NCI-H128 (cell line): ENCODE measurements at regions not wholly inside any gene's neighbourhood (a gene's known extent, or its start where the extent isn't known, plus 50 kb on each side); places are given as distances from the start of the nearest gene placed in this dataset.

Source experiments
- DNase-seq: peaks from one replicate; lab custom pipeline; 2025; ENCODE audit not compliant: unreplicated experiment; lab: John Stamatoyannopoulos, UW

DNA sequence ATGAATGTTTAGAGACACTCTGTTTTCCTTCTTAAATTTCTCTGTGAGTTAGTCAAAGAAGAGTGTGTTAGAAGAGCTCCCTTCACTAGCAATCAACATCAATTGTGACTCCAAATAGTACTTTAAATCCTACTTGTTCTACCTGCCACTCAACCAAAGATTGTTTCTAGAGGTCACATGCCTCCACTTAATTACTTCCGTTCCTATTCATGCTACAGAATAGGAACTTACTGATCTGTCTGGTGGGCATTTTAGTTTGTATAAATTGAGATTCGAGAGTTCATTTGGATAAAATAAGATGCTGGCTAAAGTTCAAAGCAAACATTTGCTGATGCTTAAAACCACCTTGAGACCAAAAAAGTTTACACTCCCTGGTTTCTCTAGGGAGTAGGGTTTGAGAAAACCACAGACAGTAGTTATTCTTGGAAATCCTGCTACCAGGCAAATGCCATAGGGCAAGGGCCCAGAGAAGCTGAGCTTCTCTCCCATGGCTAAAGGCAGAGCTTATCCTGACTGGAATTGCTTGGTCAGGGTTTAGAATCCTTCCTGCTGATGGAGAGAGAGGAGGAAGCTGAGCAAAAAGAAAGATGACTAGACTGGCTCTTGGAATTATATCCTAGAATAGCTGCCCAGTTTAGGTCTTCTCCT, 389.6 kb upstream of the ATP2B1 start:
- DNase-seq, result no peak

DNA sequence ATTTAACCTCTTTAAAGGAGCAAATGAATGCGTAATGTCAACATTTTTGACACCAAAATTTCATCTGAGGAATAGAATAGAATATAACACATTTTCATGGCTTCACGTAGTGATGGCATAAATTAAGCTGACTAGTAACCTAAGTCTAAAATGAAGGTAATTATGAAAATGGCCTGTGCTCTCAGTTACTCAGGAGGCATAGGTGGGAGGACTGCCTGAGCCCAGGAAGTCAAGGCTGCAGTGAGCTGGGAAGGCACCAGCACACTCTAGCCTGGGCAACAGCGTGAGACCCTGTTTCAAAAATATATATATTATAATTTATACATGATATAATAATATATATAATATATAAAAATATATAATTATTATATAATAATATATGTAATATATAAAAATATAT, 383.2 kb upstream of the ATP2B1 start:
- DNase-seq, result no peak

DNA sequence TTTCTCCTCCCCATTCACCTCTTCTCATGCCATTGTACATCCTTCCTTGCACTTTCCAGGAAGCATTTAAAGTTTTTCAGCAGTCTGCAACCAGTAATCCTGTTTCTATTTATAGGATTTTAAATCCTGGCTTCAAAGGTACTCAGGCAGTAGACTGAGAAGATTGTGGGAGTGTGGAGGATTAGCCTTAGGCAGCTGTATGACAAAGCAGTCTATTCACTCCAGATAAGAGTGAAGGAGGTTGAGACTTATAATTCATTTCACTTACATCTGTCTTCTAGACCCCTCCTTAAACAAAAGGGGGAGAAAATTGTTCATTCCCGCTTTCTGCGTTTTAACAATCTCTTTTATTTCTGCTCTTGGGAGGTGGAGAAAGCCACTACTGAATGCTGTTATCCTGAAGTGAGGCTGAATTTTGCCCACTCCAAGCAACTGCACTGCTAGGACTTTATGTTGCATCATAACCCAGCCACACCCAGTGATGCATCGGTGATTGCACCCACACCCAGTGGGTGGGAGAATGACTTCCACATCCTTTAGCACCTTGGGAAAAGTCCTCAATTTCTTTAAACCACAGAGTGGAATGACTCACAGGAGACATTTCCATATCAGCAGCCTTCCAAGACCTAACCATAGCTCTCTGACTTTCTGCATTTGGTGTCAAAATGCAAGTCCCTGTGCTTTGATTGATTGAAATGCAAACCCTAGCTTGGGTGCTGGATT, 382.5 kb upstream of the ATP2B1 start:
- DNase-seq, result no peak

DNA sequence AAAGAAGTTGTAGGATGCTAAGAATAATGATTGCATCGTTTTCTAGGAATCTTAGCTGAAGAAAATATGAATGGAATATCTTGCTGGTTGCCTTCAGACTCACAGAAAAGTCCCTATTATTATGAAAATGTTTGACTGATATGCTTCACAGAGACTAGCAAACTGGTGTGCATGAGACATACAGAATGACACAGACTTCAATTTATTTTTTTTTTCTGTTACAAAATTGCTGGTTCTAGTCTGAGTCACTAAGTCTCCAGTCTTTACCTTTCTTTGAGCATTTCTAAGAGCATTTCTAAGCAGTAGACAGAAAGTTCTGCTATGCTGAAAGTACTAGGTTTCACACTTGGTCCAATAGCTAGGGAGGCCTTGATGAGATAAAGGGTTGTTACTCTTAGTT, 377.6 kb upstream of the ATP2B1 start:
- no peak for DNase-seq

DNA sequence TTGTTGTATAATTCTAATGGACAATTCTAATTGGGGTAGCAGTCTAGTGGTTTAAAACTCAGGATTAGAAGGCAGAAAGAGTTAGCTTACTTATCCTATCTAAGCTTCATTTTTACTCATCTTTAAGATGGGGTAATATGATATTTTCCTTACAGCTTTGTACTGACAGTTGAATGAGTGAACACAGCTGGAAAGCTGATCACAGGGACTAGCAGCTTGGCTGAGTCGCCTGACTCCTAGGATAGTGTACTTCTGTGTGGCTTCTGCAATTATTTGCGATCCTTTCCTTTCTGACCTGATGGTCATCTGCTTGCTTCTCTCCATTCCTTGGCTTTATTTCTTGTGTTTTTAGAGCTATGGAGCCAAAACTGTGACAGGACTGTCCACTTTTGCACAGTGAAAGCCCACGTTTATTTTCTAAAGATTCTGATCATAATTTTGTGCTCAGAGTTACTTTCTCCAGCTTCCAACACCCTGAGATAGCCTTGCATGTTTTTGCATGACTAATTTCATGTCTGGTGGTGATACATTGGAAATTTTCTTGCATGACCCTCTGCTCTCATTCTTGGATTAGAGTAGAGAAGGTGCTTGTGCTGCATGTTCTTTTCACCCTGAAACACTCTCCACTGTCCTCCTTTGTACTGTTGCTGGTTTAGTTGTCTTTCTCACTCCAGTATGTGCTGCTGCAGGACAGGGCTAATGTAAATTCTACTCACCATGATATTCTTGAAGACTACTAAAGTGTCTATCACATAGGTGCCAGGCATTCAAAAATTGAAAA, 377.0 kb upstream of the ATP2B1 start:
- DNase-seq, result no peak

DNA sequence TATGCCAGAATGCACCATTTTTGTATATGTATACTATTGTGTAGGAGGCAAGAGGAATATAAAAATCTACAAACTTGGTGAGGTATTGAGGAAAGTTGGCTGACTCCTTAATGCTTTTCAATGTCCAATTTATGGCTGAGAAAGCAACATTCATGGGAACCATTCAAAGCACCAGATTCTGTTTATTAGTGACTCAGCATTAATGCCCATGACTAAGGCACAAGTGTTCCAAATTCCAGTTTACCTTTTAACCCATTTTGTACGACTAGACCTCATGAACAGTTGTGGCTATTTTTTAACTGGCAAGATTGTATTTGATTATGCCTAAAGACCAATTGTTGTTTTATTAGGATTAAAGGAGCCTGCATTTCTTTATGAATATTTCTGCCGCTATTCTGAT, 375.4 kb upstream of the ATP2B1 start:
- DNase-seq, result no peak

DNA sequence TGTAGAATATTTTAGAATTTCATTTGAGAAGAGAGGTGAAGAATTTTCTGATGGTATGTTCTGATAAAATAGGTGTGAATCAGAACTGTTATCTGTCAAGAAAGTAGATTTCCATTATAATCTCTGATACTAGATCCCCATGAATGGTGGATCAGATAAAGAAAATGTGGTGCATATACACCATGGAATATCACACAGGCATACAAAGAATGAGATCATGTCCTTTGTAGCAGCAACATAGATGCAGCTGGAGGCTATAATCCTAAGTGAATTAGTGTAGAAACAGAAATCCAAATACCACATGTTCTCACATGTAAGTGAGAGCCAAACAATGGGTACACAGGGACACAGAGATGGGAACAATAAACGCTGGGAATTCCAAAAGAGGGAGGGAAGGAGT, 372.0 kb upstream of the ATP2B1 start:
- no peak for DNase-seq

DNA sequence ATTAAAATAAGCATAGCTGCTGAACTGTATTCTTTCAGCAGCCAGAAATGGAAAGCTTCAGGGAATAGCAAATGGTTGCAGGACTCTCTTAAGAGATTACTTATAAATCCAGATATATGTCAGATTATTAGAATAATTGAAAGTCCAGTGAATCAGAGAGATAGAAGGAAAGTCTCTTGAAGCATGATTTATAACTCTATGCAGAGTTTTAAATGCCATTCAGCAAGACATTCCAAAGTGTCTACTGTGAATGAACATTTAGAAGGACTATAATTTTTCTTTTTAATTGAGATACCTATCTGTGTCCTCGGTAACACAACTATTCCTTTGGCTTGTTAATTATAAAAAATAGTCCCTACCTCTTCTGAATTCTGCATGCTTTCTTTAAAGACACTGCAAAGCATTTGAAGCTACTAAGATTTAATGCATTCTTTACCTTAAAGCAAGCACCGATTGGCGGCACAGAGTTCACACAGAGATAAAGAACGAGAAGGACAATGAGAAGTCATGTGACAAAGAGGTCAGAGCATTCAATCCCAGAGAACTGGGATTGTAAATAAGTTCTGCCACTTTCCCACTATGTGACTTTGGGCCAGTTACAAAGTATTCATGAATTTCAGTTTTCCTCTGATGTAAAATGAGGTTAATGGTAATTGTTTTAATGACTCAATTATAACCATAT, 371.0 kb upstream of the ATP2B1 start:
- no peak for DNase-seq

DNA sequence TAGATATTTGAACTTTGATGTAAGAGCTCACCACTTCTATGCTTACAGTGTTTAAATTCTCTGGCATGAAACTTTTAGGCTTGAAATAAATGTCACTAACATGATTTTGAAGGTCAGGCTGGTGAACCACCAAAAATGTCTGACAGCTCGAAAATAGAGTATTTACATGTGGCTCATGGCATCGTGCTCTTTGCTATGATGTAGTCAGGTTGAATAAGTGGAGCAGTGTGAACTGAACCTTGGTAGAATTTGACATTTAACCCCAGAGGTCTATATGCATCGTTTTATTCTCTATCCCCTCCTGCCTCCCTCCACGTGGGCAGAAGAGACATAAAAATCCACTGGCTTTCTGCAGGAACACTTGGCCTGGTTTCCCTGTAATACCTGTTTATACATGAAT, 369.7 kb upstream of the ATP2B1 start:
- DNase-seq, result no peak

DNA sequence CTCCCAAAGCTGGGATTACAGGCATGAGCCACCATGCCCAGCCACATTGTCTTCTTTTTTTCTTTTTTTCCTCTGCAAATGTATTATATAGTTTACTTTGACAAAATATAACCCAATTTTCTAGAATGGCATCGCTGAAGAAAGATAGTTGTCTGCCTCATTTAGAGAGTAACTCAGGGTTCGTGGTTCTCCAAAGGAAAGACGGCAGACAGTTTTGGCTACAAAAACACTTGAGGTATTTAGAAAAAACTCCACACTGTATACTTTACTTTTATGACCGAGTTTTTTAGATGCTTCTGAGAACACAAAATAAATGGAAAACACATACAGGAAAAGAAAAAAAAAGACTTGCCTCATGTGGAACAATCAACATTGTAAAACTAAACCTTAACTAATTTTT, 369.1 kb upstream of the ATP2B1 start:
- DNase-seq, result no peak

DNA sequence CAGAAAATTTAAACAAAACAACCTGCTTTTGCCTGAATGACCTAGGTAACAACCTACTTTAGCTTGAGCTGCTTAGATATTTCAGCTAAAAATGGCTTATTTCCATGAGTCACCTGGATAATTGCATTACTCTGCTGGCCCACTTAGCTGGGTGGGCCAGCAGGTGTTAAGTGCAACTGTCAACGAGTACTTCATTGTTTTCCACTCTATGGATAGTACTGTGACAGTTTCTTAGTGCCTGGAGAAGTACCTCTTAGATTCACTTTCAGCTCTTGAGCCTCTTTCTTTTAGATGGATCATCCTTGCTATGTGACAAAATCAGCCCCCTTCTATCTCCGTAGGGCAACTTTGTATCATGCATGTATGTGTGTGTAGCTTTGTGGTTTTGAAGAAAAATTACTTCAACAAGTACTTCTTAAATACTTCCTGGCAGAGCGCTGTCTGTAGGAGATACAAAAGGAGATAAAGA, 368.2 kb upstream of the ATP2B1 start:
- no peak for DNase-seq

DNA sequence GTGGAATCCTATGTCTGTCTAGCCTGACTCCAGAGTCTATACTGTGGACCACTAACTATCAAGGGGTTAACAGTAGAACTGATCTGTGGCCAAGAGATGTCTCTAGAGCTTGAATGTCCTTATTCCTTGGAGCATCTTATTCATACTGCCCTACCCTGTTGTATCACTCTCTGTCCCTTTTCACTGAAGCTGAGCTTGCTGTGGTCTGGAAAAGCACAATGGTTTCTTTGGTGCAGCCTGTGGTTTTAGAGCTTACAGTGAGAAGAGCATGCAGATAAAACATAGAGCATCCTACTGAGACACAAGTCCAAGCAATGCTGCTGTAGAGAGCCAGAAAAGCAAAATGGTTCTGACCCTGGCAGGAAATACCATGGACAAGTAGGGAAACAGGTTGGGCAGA, 367.0 kb upstream of the ATP2B1 start:
- DNase-seq, result no peak

DNA sequence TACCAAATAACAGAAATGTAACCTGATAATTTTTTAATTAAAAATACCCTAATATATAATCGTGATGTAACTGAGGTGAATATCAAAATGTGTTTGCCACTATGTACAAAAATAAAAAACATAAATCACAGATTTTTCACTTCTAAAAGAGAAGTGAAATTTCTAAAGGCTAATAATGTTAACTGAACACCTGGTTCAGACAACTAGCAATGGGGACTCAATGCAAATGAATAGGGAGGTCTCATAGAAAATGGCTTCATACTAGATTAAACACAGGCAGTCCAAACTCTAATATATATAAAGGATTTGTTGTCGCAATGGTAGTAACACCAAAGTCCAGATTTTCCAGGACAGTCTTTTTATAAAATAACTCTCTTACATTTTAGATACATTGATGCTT, 365.4 kb upstream of the ATP2B1 start:
- DNase-seq, result no peak

DNA sequence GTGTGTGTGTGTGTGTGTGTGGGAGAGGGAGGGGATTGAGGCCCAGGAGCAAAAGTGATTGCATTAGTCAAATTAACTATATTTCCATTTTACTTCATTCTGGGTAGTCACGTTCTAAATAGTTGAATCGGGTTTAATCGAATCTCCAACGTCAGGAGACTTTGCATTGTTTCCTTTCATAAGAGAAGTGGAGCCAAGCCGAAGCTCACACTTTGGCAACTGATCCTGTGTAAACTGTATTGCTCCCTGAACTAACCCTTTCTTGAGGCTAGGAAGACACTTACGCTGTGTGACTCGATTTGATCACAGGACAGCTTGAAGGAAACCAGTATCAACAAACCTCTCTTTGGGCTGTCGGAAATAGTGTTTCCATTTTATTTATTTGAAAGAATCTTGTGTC, 363.4 kb upstream of the ATP2B1 start:
- DNase-seq, result no peak

DNA sequence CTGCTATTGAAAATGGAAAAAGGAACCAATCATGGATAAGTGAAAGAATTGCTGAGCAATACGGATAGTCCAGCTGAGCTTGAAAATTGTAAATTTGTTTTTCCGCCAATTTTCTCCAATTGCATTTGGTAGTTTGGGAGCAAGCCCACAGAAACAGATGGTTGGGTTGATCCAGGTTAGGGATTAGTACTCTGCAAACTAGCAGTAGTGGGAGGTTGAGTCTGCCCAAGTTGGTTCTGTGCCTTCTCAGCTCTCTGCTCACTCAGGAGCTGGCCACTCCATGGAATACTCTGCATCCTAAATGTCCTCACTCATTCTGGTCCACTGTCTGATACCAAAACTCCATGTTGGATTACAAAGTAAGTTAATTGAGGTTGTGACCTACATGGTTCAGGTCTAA, 361.1 kb upstream of the ATP2B1 start:
- no peak for DNase-seq

DNA sequence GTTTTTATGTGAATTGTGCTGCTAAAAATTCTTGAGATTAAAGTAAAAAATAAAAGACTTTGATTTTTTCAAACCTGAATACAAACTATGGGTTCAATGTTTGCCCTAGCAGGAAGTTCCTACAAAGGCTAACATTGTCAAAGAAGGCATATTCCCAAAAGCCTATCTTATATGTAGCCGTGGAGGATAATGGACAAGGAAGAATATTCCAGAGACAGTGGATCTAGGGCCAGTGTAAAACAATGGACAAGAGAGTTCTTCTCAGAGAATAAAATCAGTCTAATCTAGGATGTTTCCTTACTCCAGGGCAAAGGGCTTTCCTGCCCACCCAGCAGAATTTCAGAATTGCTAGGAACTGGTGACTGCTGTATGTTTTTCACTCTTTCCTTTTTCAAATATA, 359.2 kb upstream of the ATP2B1 start:
- no peak for DNase-seq

DNA sequence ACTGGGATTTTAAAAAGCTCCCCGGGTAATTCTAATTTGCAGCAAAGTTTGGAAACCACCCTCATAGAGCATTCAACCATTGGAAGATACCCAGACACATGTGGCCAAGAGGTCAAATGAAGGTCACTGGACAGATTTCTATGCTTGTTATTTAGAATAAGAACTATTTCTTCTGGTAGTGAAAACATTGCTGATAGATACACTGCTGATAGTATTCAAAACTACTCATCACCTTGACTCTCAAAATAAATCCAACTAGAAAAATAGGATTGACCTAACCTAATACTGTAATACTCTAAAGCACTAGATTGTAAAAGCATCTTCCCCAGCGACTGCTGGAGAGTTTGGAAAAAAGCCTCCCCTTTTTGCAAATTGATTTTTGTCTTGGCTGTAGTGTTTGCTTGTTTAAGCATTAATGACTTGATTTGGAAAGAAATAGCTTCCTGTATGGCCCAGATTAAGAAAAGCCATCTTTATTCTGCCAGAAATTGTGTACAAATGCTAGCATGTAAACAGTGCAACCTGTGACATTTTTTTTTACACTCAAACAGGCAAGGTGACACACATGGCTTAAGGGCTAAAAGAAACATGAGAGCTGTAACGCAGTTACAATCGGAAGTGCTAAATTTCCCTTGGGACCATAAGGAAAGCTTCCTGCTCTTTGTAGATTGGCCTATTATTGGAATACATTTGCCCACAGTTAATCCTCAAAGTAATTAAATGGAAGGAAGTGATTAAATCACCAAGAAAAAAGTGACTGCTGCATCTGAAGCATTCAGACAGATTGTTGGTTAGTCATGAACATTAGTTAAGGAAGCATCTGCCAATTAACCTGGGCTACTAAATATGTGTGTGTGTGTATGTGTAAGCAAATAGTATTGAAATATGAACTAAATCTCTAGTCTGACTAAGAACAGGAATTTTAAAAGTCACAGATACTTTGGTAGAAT, 356.5 kb upstream of the ATP2B1 start:
- DNase-seq, result peak; percentile 59

DNA sequence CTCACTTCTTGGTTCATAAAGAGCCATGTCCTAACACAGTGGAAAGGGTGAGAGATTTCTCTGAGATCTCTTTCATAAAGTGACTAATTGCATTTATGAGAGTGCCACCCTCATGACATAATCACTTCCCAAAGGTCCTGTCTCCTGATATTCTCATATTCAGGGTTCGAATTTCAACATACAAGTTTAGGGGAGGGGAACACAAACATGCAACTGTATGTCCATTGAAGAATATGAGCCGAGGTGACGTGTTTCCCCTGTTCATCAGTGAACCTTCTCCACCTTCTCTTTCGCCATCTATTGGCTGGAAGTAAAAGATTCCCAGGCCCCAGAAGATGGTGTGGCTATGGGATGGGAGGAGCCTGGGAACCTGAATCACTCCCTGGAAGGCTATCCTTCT, 354.2 kb upstream of the ATP2B1 start:
- DNase-seq, result no peak

DNA sequence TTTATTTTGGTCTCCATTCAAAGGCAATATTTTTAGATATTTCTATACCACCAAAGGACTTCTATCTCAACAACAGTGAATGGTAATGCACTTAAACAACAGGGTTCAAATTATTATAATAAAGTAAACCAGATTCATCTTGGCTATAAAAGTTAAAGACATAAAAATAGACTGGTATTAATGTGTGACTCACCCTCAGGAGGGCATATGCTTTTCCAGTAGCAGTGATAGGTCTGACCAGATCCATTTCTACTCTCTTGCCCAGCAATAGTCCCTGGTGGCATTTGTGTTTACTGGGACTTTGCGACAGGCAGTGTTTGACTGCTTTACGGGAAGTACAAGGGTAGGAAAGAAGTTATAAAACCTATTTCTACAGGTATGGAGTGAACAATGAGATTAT, 353.2 kb upstream of the ATP2B1 start:
- DNase-seq, result no peak

DNA sequence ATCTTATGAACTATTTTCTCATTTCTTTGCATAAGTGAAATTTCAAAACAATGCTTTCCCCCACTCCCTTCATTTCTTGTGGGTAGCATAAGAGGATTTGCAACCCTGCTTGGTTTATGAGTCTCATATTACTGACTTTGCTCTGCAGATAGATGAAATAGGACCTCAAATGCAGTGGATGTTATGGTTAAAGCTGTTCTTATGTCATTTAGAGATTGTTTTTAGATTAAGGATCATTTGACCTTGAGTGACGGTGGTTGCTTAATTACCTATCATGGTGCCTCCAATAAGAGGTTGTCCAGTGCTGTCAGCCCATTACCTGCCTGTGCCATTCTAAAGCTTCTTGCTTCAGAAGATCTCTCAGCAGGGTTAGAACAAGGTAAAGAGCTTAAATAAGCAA, 351.4 kb upstream of the ATP2B1 start:
- no peak for DNase-seq

DNA sequence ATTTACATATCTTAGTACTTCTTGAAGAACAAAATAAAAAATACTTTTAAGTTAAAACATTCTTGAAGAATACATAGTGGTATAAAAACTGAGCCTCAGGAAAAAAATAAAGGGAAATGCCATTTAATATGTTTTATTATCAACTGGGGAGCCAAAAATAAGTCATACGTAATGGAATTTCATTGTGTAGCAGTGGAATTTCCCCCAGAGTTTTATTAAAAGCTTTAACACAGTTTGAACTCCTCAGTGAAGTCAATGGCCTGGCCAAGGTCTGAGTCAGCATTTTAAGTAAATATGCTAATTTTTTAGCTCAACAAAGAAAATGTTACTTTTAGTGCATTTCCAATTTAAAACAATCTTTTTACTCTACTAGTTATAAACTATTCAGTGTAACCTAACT, 350.1 kb upstream of the ATP2B1 start:
- no peak for DNase-seq
